GM23248 (cell line): ENCODE measurements at regions not wholly inside any gene's neighbourhood (a gene's known extent, or its start where the extent isn't known, plus 50 kb on each side); places are given as distances from the start of the nearest gene placed in this dataset.

Experiments
- DNase-seq: peaks from one replicate; pipeline ENCODE4 v3.0.0-alpha.2; 2015
- H2AFZ ChIP-seq: fragments of 200-600 bp; sonication (generic); 2 replicates; pipeline ENCODE4 v1.6.1; 2016; ENCODE audit warnings: antibody characterized with exemption
- H3F3A ChIP-seq: fragments of 200-600 bp; sonication (generic); 2 replicates; pipeline ENCODE4 v1.6.1; 2016; ENCODE audit warnings: mild to moderate bottlenecking, antibody characterized with exemption, mixed run types; ENCODE audit not compliant: insufficient read depth
- H3K27ac ChIP-seq: fragments of 200-600 bp; sonication (generic); 2 replicates; pipeline ENCODE4 v1.5.1; 2016; ENCODE audit warnings: mild to moderate bottlenecking
- H3K27me3 ChIP-seq: fragments of 200-600 bp; sonication (generic); replicated peaks from 2 replicates; pipeline ENCODE4 v1.6.1; 2016; ENCODE audit warnings: mild to moderate bottlenecking; ENCODE audit not compliant: insufficient read depth
- H3K36me3 ChIP-seq: fragments of 200-600 bp; sonication (generic); 2 replicates; pipeline ENCODE4 v1.6.1; 2016; ENCODE audit warnings: low read depth, mild to moderate bottlenecking
- H3K4me1 ChIP-seq: fragments of 200-600 bp; sonication (generic); 2 replicates; pipeline ENCODE4 v1.6.1; 2016; ENCODE audit warnings: mild to moderate bottlenecking; ENCODE audit not compliant: insufficient read depth
- H3K4me2 ChIP-seq: fragments of 200-600 bp; sonication (generic); one replicate; pipeline ENCODE4 v1.6.1; 2016; ENCODE audit warnings: mild to moderate bottlenecking; ENCODE audit not compliant: unreplicated experiment
- H3K4me3 ChIP-seq: fragments of 200-600 bp; sonication (generic); 2 replicates; pipeline ENCODE4 v1.5.1; 2016; ENCODE audit warnings: mild to moderate bottlenecking
- H3K79me2 ChIP-seq: fragments of 200-600 bp; sonication (generic); 2 replicates; pipeline ENCODE4 v1.6.1; 2016; ENCODE audit warnings: mild to moderate bottlenecking; ENCODE audit not compliant: insufficient read depth
- H3K9ac ChIP-seq: fragments of 200-600 bp; sonication (generic); 2 replicates; pipeline ENCODE4 v1.6.1; 2016; ENCODE audit warnings: mild to moderate bottlenecking
- H3K9me2 ChIP-seq: fragments of 200-600 bp; sonication (generic); 2 replicates; pipeline ENCODE4 v1.6.1; 2016; ENCODE audit warnings: mixed run types, mild to moderate bottlenecking, moderate library complexity; ENCODE audit not compliant: insufficient read depth
- H3K9me3 ChIP-seq: fragments of 200-600 bp; sonication (generic); one replicate; pipeline ENCODE4 v1.6.1; 2017; ENCODE audit warnings: low read depth
- H4K20me1 ChIP-seq: fragments of 200-600 bp; sonication (generic); 2 replicates; pipeline ENCODE4 v1.6.0; 2016; ENCODE audit not compliant: insufficient read depth
- EZH2 ChIP-seq: fragments of 200-600 bp; sonication (generic); IDR thresholded peaks from 2 replicates; pipeline ENCODE4 v1.6.1; 2018; ENCODE audit warnings: antibody characterized with exemption, mild to moderate bottlenecking; ENCODE audit not compliant: insufficient read depth, poor library complexity, severe bottlenecking
- EZH2phosphoT487 ChIP-seq: fragments of 200-600 bp; sonication (generic); IDR thresholded peaks from 2 replicates; pipeline ENCODE4 v1.6.1; 2018; ENCODE audit warnings: antibody characterized with exemption, moderate library complexity, mild to moderate bottlenecking, low read depth; ENCODE audit not compliant: insufficient read depth
- WGBS, 2 experiments: methylation state at CpG; one replicate each; pipeline ENCODE4 v1.1.6; 2015 to 2017; ENCODE audit warnings: low lambda C conversion rate in 2 of 2, low coverage in 1 of 2; ENCODE audit errors: missing lambda C conversion rate in 2 of 2; 5-methylcytosine and 5-hydroxymethylcytosine counted together
- in situ Hi-C: fragments of 300-500 bp; cut with MboI; formaldehyde crosslinking; loops from 2 replicates; pipeline ENCODE4 v1.15.0; 2020

GRCh38 chr9:16275795-16276624, 594.5 kb downstream of the BNC2 start:
- in situ Hi-C loops = no loop called here
- no peak for TF ChIP-seq EZH2phosphoT487
- TF ChIP-seq EZH2 = no peak

GRCh38 chr9:16276866-16277265, 593.6 kb downstream of the BNC2 start:
- WGBS, 2 experiments = 95 to 97% methylated on average over 8 of the region's 8 CpGs
- no peaks in the 10 kb centered on the region for H3K27me3 ChIP-seq
- no peak overlapping the region for H3K4me3 ChIP-seq
- no peak overlapping the region for H3K9ac ChIP-seq
- H4K20me1 ChIP-seq = no peaks in the 10 kb centered on the region
- H3K79me2 ChIP-seq = no peaks in the 10 kb centered on the region
- H3K4me2 ChIP-seq = no peak overlapping the region
- H3K27ac ChIP-seq = no peak overlapping the region
- DNase-seq = no peak
- no peaks in the 10 kb centered on the region for H3F3A ChIP-seq
- no peak overlapping the region for H2AFZ ChIP-seq
- H3K36me3 ChIP-seq = no peaks in the 10 kb centered on the region
- H3K4me1 ChIP-seq = no peaks in the 10 kb centered on the region
- TF ChIP-seq EZH2phosphoT487 (no peak), EZH2 (no peak)
- H3K9me3 ChIP-seq = no peaks in the 10 kb centered on the region
- no peaks in the 10 kb centered on the region for H3K9me2 ChIP-seq
- in situ Hi-C loops = no loop called here

More at GRCh38 chr9:16275795-16276624, 594.5 kb downstream of the BNC2 start:
- H3K4me1 ChIP-seq = no peaks in the 10 kb centered on the region
- H3F3A ChIP-seq = no peaks in the 10 kb centered on the region
- no peak overlapping the region for H3K27ac ChIP-seq
- no peaks in the 10 kb centered on the region for H3K36me3 ChIP-seq
- H3K9ac ChIP-seq = no peak overlapping the region
- no peaks in the 10 kb centered on the region for H3K79me2 ChIP-seq
- WGBS, 2 experiments = 70 to 71% methylated on average over 15 of the region's 15 CpGs
- no peaks in the 10 kb centered on the region for H4K20me1 ChIP-seq
- no peak overlapping the region for H2AFZ ChIP-seq
- H3K4me3 ChIP-seq = no peak overlapping the region
- no peak for DNase-seq
- no peak overlapping the region for H3K4me2 ChIP-seq
- no peaks in the 10 kb centered on the region for H3K27me3 ChIP-seq
- H3K9me3 ChIP-seq = no peaks in the 10 kb centered on the region
- H3K9me2 ChIP-seq = no peaks in the 10 kb centered on the region

- H3K4me1 ChIP-seq = no peaks in the 10 kb centered on the region
- no peak overlapping the region for H3K27ac ChIP-seq
- no peak overlapping the region for H3K4me3 ChIP-seq
- H3K9ac ChIP-seq = no peak overlapping the region
- no peak for DNase-seq
- no peak overlapping the region for H2AFZ ChIP-seq
- H3F3A ChIP-seq = no peaks in the 10 kb centered on the region
- no peaks in the 10 kb centered on the region for H3K9me3 ChIP-seq
- in situ Hi-C loops = no loop called here
- TF ChIP-seq EZH2phosphoT487 = no peak
- TF ChIP-seq EZH2 = no peak
- 80 to 89% methylated on average over 8 of the region's 8 CpGs for WGBS, 2 experiments
- H3K79me2 ChIP-seq = no peaks in the 10 kb centered on the region
- H3K9me2 ChIP-seq = no peaks in the 10 kb centered on the region
- H3K4me2 ChIP-seq = no peak overlapping the region
- no peaks in the 10 kb centered on the region for H4K20me1 ChIP-seq
- H3K27me3 ChIP-seq = no peaks in the 10 kb centered on the region
- no peaks in the 10 kb centered on the region for H3K36me3 ChIP-seq
Observed at GRCh38 chr9:16277471-16277960, 593.0 kb downstream of the BNC2 start.

GRCh38 chr9:16278326-16278999, 592.0 kb downstream of the BNC2 start:
- H2AFZ ChIP-seq = no peak overlapping the region
- 70 to 71% methylated on average over 13 of the region's 13 CpGs for WGBS, 2 experiments
- H3K4me2 ChIP-seq = no peak overlapping the region
- H3K27me3 ChIP-seq = no peaks in the 10 kb centered on the region
- no peaks in the 10 kb centered on the region for H3K79me2 ChIP-seq
- TF ChIP-seq EZH2 (no peak), EZH2phosphoT487 (no peak)
- H3K9ac ChIP-seq = no peak overlapping the region
- H3K36me3 ChIP-seq = no peaks in the 10 kb centered on the region
- H3K9me2 ChIP-seq = no peaks in the 10 kb centered on the region
- no peak overlapping the region for H3K4me3 ChIP-seq
- no peaks in the 10 kb centered on the region for H4K20me1 ChIP-seq
- no peaks in the 10 kb centered on the region for H3K9me3 ChIP-seq
- H3K27ac ChIP-seq = no peak overlapping the region
- in situ Hi-C loops = no loop called here
- DNase-seq = peak; percentile 14
- H3F3A ChIP-seq = no peaks in the 10 kb centered on the region
- no peaks in the 10 kb centered on the region for H3K4me1 ChIP-seq
